HEK293T (cell line): ENCODE measurements at regions not wholly inside any gene's neighbourhood (a gene's known extent, or its start where the extent isn't known, plus 50 kb on each side); places are given as distances from the start of the nearest gene placed in this dataset.

Experiments used
- ARNT ChIP-seq: fragments of 450-650 bp; IDR thresholded peaks from 2 replicates; pipeline ENCODE4 v1.6.1; 2017; ENCODE audit warnings: mild to moderate bottlenecking
- BHLHE40 ChIP-seq: fragments of 450-650 bp; IDR thresholded peaks from 2 replicates; pipeline ENCODE4 v1.6.1; 2016; ENCODE audit warnings: mild to moderate bottlenecking, moderate library complexity, borderline replicate concordance
- CTBP1 ChIP-seq: fragments of 450-650 bp; IDR thresholded peaks from 2 replicates; pipeline ENCODE4 v1.6.1; 2016; ENCODE audit warnings: borderline replicate concordance
- ELF4 ChIP-seq: fragments of 450-650 bp; IDR thresholded peaks from 2 replicates; pipeline ENCODE4 v1.6.1; 2017; ENCODE audit warnings: antibody characterized with exemption
- FOXM1 ChIP-seq: fragments of 450-650 bp; IDR thresholded peaks from 2 replicates; pipeline ENCODE4 v1.6.1; 2017; ENCODE audit warnings: mild to moderate bottlenecking, borderline replicate concordance
- HDGF ChIP-seq: fragments of 450-650 bp; IDR thresholded peaks from 2 replicates; pipeline ENCODE4 v1.6.1; 2017; ENCODE audit warnings: antibody characterized with exemption, borderline replicate concordance
- LEF1 ChIP-seq: fragments of 450-650 bp; IDR thresholded peaks from 2 replicates; pipeline ENCODE4 v1.6.1; 2017; ENCODE audit warnings: mild to moderate bottlenecking, borderline replicate concordance
- NFRKB ChIP-seq: fragments of 450-650 bp; IDR thresholded peaks from 2 replicates; pipeline ENCODE4 v1.6.1; 2016; ENCODE audit warnings: mild to moderate bottlenecking, moderate library complexity
- SP1 ChIP-seq: fragments of 450-650 bp; IDR thresholded peaks from 2 replicates; pipeline ENCODE4 v1.6.1; 2017
- SUZ12 ChIP-seq: fragments of 450-650 bp; IDR thresholded peaks from 2 replicates; pipeline ENCODE4 v1.6.1; 2016; ENCODE audit warnings: mild to moderate bottlenecking
- TARDBP ChIP-seq: fragments of 450-650 bp; IDR thresholded peaks from 2 replicates; pipeline ENCODE4 v1.6.1; 2016
- ZNF384 ChIP-seq: fragments of 450-650 bp; IDR thresholded peaks from 2 replicates; pipeline ENCODE4 v1.6.1; 2016

- no peak for TF ChIP-seq BHLHE40
- TF ChIP-seq NFRKB, result no peak
- no peak for TF ChIP-seq CTBP1
- TF ChIP-seq SP1, result no peak
- no peak for TF ChIP-seq ARNT
- no peak for TF ChIP-seq FOXM1
- TF ChIP-seq LEF1, result no peak
- TF ChIP-seq HDGF, result no peak
- TF ChIP-seq ZNF384, result no peak
- TF ChIP-seq ELF4, result no peak
- no peak for TF ChIP-seq TARDBP
- TF ChIP-seq SUZ12, result no peak
These were observed 247.6 kb downstream of the SETD4 start for GRCh38 chr21:35812679-35813078.
